NCI-H345 (cell line): ENCODE measurements at regions not wholly inside any gene's neighbourhood (a gene's known extent, or its start where the extent isn't known, plus 50 kb on each side); places are given as distances from the start of the nearest gene placed in this dataset.

Source experiments
- DNase-seq: peaks from one replicate; lab custom pipeline; 2025; lab: John Stamatoyannopoulos, UW

GRCh38 chr1:14039582-14040430, 339.8 kb downstream of the PRDM2 start:
- no peak for DNase-seq

DNA sequence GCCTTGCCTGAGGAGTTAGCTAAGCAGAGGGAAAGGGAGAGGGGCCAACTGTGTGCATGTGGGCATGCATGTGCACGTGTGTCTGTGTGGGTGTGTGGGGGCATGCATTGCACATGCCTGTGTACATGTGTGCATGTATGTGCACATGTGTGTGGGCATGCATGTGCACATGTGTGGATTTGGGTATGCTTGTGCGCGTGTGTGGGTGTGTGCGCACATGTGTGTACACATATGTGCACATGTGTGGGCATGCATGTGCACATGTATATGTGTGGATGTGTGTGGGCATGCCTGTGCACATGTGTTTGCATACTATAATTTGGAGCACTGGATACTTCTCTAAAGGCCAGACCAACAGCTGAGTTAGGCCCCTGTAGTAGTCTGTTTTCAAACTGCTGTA, 350.0 kb downstream of the PRDM2 start:
- no peak for DNase-seq

DNA sequence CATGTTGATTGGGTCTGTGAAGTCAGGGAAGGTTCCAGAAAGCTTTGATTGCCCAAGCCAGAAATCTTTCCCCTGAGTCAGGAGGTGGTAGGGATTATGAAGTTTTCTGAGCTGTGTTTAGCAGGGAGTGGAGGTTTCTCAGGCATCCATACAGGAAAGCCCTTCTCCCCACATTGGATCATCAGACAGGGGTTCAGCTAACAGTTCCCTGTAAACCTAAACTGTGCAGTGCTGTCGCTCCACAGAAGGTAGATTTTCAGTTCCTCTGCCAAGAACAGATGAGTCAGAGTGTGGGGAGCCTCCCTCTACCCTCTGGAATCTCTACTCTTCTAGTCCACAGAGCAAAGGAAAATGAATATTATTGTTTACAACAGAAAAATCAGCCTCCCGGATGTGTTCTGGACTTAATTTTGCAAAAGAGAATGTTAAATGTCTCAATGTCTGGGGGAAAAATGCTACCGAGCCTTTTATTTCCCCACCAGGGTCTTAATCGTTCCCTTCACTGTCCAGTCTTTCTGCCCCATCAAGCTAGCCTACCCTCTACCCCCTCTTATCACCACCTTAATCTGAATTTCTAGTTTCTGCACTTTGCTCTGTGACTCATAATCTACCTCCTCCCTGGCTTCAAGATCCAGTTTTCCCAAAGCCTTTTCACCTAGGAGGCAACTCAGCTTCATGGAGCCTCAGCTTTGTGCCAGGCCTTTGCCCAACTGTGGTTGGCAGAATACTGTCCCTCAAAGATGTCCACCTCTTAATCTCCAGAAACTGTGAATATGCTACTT, 355.6 kb downstream of the PRDM2 start:
- no peak for DNase-seq

DNA sequence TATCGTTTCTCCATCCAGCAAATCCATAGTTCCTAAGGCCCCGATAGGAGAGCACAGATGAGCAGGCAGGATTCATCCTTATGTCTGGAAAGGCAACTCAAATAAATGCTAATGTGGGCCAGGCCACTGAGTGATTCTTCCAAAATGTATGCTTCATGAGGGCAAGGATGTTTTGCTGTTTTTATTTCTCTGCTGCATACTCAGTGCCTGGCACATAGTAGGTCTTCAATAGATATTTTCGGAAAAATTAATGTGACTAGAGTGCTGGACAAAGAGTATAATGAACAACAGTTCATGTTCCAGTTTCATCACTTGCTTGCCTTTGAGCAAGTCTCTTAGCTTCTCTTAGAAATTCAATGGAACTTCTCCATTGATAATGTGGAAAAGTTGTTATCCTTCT, 357.7 kb downstream of the PRDM2 start:
- no peak for DNase-seq

DNA sequence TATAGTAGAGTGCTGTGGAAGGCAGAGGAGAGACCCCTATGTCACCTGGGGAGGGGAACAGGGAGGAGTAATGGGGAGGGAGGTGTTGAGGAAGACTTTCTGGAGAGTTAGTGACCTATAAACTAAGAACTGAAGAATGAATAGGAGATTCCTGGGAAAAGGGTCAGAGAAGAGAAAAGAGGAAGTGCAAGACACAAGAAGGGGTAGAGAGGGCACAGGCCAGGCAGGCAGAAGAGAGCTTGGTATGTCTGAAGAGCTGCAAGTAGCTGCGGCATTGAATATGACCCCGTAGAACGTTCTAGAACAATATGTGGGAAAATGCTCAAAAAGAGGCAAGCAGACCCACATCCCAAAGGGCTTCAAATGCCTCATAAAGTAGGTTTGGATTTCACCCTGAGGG, 361.2 kb downstream of the PRDM2 start:
- DNase-seq: no peak

GRCh38 chr1:14061722-14062121, 361.7 kb downstream of the PRDM2 start:
- no peak for DNase-seq

DNA sequence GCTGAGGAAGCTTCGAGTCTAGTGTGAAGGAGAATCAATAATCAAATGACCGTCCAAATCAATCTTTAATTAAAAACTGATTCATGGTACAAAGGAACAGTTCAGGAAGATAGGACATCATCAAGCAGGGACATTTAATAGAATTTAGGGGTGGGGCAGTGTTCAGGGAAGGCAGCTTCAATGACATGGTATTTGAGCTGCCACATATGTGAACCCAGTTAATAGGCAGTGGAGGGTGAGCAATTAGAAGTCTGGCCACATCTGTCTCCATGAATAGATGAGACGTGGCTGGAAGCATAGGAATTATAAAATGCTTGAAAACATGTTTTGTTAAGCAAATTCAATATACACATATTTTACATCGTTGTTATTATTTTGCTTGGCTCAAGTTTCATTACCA, 362.7 kb downstream of the PRDM2 start:
- no peak for DNase-seq

- peak; percentile 94 for DNase-seq
Observed at GRCh38 chr1:14064649-14065442, 364.9 kb downstream of the PRDM2 start.

DNA sequence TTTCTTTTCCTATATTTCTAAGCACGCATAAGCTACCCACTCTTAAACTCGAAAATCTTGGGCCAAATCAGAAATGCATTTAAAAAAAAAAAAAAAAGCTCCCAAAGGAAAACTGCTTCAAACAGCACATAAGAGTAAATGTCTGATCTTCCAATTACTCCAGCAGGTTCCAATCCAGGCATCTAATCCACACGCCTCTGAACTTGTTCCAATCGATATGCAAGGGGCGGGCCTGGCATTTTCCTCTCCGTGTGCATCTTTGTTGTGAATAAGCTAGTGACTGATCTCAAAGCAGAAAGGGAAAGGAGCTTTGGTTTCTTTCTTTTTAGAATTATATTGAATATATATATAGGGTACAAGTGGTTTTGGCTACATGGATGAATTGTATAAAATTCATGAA, 365.5 kb downstream of the PRDM2 start:
- DNase-seq: peak; percentile 81

- DNase-seq: no peak
Observed at GRCh38 chr1:14067036-14067435, 367.0 kb downstream of the PRDM2 start.

GRCh38 chr1:14067711-14068110, 367.7 kb downstream of the PRDM2 start:
- DNase-seq: peak; percentile 22

- no peak for DNase-seq
Observed at GRCh38 chr1:14071581-14071980, 371.6 kb downstream of the PRDM2 start.

- no peak for DNase-seq
Observed at GRCh38 chr1:14080653-14081052, 380.7 kb downstream of the PRDM2 start.

- DNase-seq: no peak
Observed at GRCh38 chr1:14082331-14082730, 382.3 kb downstream of the PRDM2 start.

DNA sequence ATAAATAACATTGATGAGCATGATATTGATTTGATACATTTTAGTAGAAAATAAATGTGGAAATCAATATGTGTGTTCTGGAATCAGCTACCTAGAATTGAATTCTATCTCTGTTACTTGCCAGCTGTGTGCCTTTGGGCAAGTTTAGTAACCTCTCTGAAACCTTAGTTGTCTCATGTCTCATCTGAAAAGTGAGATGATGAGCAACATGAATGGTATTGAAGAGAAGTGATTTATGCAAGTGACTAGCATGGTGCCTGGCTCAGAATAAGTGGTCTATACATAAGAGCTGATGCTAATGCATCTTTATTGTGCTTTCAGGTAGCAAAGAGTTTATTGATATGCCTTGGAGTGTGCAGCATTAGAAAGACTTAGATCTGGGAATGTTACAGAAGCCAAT, 383.3 kb downstream of the PRDM2 start:
- DNase-seq: no peak

DNA sequence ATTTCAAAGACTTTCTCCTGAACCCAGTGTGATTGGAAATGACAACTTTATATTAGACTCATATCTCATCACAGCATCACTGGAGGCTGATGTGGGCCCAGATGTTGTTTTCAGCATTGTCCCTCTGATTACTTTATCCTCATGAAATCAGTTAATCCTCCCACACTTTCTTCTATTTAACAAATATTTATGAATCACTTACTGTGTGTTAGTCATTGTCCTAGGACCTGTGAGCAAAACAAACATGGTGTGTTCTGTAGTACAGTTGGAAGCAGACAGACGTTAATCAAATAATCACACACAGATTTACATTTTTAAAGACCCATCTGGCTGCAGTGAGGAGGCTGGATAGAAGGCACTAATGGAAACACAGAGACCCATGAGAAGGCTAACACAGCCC, 383.7 kb downstream of the PRDM2 start:
- no peak for DNase-seq

DNA sequence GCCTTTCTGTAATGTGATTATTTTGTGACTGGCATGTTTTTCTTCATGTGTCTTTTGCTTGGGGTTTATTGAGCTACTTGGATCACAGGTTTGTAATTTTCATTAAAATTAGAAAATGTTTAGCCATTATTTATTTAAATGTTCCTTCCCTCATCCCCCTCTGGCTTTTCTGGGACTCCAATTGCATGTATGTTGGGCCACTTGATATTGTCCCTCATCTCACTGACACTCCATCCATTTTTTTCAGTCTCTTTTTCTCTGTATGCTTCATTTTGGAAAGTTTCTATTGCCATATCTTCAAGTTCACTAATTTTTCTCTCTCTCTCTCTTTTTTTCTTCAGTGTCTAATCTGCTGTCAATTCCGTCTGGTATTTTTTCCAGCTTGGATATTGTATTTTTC, 390.1 kb downstream of the PRDM2 start:
- DNase-seq: no peak

GRCh38 chr1:14090531-14090930, 390.5 kb downstream of the PRDM2 start:
- no peak for DNase-seq

GRCh38 chr1:14094611-14095400, 394.8 kb downstream of the PRDM2 start:
- peak; percentile 20 for DNase-seq

- DNase-seq: peak; percentile 33
Observed at GRCh38 chr1:14098294-14098913, 398.4 kb downstream of the PRDM2 start.

DNA sequence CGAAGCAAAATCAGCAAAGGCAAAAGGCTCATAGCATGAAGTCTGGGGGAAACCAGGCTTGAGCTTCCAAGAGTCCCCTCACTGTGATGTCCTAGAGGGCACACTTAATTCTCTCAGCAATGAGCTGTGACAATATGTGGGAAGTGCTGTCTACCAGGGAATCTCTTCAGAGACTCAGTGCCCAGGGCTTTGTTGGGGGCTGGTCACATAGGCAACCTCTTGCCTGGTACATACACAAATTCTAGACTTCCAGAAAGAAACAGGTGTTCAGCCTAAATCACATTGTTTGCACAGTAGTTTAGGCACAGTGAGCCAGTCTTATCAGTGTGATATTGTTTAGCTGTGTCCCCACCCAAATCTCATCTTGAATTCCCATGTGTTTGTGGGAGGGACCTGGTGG, 400.5 kb downstream of the PRDM2 start:
- DNase-seq: no peak
